ENCODE measurements at regions not wholly inside any gene's neighbourhood (a gene's known extent, or its start where the extent isn't known, plus 50 kb on each side); places are given as distances from the start of the nearest gene placed in this dataset.
A peak's percentile ranks its signal among the peaks of the same experiment; 100 is the strongest.

DNA sequence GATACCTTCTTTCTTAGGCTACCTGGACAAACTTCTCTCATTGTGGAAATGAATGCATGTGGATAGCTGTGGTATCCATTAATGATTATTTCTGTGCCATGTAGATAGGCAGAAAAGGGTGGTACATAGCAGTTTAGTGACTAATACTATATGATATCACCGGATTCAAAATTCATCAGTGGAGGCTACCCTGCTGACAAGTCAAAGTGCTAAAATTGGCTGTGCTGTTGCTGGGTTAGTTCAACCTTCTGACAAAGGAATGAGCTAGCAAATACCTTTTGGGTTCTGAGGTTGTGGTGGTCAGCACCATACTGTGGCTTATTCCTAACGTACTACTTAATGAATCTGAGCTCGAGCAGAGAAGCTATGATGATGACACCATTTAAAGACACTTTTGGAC lies 109.1 kb downstream of the TFAP2B start:
- Mint-ChIP-seq H3K9me3 (peaks cover under 1% of the 10 kb centered on the region), H3K4me3 (no peak overlapping the region), H3K36me3 (no peaks in the 10 kb centered on the region), H3K4me1 (ENCODE audit: unreplicated experiment) (peaks cover 6% of the 10 kb centered on the region), H3K27me3 (no peaks in the 10 kb centered on the region), H3K27ac (no peak overlapping the region)
- no peak for TF ChIP-seq CTCF (conservative IDR thresholded peaks at IDR 0.05)
- no peak for DNase-seq (ENCODE audit: extremely low spot score, unreplicated experiment)

DNA sequence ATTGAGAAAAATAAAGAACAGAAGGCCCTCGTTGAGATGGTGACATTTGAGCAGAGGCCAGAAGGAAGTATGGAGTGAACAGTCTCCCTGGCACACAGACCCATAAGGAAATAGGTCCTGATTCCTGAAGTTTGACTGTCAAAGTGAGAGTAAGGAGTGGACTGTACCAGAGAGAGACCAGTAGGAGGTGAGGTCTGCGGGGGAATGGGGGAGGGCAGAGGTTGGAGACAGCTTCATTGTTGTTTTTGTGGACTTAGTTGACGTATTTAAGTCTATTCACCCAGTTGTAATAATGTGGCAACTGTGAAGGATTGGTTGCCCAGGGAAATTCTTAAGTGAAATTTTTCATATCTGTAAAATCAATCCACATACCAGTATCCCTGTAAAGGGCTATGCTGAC lies 110.7 kb downstream of the TFAP2B start:
- peaks cover 6% of the 10 kb centered on the region for H3K4me1 Mint-ChIP-seq (ENCODE audit: unreplicated experiment)
- no peaks in the 10 kb centered on the region for H3K36me3 Mint-ChIP-seq
- H3K9me3 Mint-ChIP-seq, result no peaks in the 10 kb centered on the region
- H3K27me3 Mint-ChIP-seq, result no peaks in the 10 kb centered on the region
- H3K4me3 Mint-ChIP-seq, result no peak overlapping the region
- no peak for TF ChIP-seq CTCF (conservative IDR thresholded peaks at IDR 0.05)
- no peak for DNase-seq (ENCODE audit: extremely low spot score, unreplicated experiment)
- H3K27ac Mint-ChIP-seq, result no peak overlapping the region

DNA sequence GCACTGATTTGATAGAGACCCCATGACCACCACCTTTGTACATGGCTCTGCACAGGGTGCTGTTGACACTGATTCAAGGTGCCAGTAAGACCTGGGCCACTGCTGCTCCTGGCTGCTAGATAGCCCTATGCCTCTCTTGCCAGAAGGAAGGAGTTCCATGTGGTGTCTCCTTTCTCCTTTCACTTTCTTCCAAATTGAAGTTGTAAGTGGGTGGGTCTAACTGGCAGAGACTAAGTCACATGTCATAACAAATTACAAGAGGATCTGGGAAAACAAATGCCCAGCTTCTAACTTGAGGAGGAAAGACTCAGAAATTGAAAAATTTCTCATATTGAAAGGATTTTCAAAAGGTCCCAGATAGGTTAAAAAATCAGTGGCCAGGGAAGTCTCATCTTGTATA lies 116.8 kb downstream of the TFAP2B start:
- H3K9me3 Mint-ChIP-seq, result no peaks in the 10 kb centered on the region
- no peak overlapping the region for H3K4me3 Mint-ChIP-seq
- peaks cover 15% of the 10 kb centered on the region for H3K4me1 Mint-ChIP-seq (ENCODE audit: unreplicated experiment)
- H3K36me3 Mint-ChIP-seq, result no peaks in the 10 kb centered on the region
- H3K27me3 Mint-ChIP-seq, result no peaks in the 10 kb centered on the region
- H3K27ac Mint-ChIP-seq, result no peak overlapping the region
- DNase-seq (ENCODE audit: extremely low spot score, unreplicated experiment), result no peak
- no peak for TF ChIP-seq CTCF (conservative IDR thresholded peaks at IDR 0.05)

- Mint-ChIP-seq H3K4me1 (ENCODE audit: unreplicated experiment) (peaks cover 15% of the 10 kb centered on the region), H3K4me3 (no peak overlapping the region), H3K27me3 (no peaks in the 10 kb centered on the region), H3K9me3 (no peaks in the 10 kb centered on the region), H3K36me3 (no peaks in the 10 kb centered on the region), H3K27ac (peak overlapping the region; percentile 54)
- no peak for DNase-seq (ENCODE audit: extremely low spot score, unreplicated experiment)
- no peak for TF ChIP-seq CTCF (conservative IDR thresholded peaks at IDR 0.05)
Observed at GRCh38 chr6:50936277-50936681, 117.6 kb downstream of the TFAP2B start.

DNA sequence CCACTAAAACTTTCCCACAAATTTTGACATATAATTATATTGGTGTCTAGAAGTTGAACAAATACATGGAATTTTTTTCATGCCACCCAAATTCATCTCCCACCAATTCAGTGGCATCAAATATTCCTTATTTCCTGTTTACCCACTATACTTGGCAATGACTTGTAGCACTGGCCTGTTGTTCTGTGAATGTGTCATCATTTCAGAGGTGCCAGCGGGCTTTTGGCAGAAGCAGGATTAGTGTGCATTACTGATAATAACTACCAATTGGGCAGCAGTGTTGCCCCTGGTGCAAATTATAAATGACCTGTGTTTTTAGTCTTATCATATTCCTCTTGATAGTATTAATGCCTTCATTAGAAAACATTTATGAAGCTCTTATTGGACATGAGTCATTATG lies 121.3 kb downstream of the TFAP2B start:
- Mint-ChIP-seq H3K27me3 (no peaks in the 10 kb centered on the region), H3K9me3 (no peaks in the 10 kb centered on the region), H3K27ac (no peak overlapping the region), H3K4me1 (ENCODE audit: unreplicated experiment) (peaks cover 15% of the 10 kb centered on the region), H3K36me3 (no peaks in the 10 kb centered on the region), H3K4me3 (no peak overlapping the region)
- TF ChIP-seq CTCF (conservative IDR thresholded peaks at IDR 0.05), result no peak
- DNase-seq (ENCODE audit: extremely low spot score, unreplicated experiment), result no peak

DNA sequence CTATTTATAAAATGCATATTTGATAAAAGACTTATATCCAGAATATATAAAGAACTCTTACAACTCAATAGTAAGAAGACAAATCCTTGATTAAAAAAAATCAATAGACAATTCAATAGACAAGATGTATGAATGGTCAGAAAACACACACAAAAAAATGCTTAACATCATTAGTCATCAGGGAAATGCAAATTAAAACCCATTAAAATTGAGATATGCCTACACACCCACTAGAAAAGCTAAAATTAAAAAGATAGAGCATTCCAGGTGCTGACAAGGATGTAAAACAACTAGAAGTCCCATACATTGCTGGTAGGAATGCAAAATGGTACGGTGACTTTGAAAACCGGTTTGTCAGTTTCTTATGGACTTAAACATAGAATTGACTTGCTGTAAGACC lies 127.1 kb downstream of the TFAP2B start:
- H3K27ac Mint-ChIP-seq, result no peak overlapping the region
- H3K27me3 Mint-ChIP-seq, result no peaks in the 10 kb centered on the region
- no peaks in the 10 kb centered on the region for H3K36me3 Mint-ChIP-seq
- H3K9me3 Mint-ChIP-seq, result no peaks in the 10 kb centered on the region
- no peak for TF ChIP-seq CTCF (conservative IDR thresholded peaks at IDR 0.05)
- H3K4me3 Mint-ChIP-seq, result no peak overlapping the region
- H3K4me1 Mint-ChIP-seq (ENCODE audit: unreplicated experiment), result no peaks in the 10 kb centered on the region
- no peak for DNase-seq (ENCODE audit: extremely low spot score, unreplicated experiment)
